H1 (cell line): ENCODE measurements at regions not wholly inside any gene's neighbourhood (a gene's known extent, or its start where the extent isn't known, plus 50 kb on each side); places are given as distances from the start of the nearest gene placed in this dataset.

ENCODE experiments used
- CTCF ChIA-PET: fragments of 300-600 bp; sonication (Branson Sonifier 250); formaldehyde crosslinking; loops from one replicate; lab custom pipeline; 2021; ENCODE audit not compliant: partially characterized antibody; lab: Charles Lee
- POLR2A ChIA-PET: fragments of 300-600 bp; sonication (Branson Sonifier 250); formaldehyde crosslinking; loops from one replicate; lab custom pipeline; 2021; ENCODE audit warnings: inconsistent platforms; ENCODE audit not compliant: partially characterized antibody; lab: Charles Lee
- DNase-seq, 2 experiments: peaks; one replicate each; pipeline versions ENCODE4 v3.0.0 to v3.0.0-alpha.2; 2010 to 2022; ENCODE audit warnings: low spot score in 2 of 2, low read depth in 1 of 2, mixed read lengths in 1 of 2
- FAIRE-seq: peaks from 2 replicates; lab custom pipeline; 2011; peaks lifted over from hg19 to GRCh38; lab: Jason Lieb, UNC
- H2AFZ ChIP-seq: 2 replicates; pipeline ENCODE4 v1.8.1; 2012; ENCODE audit warnings: low read length, inconsistent platforms
- H2AK5ac ChIP-seq: 2 replicates; pipeline ENCODE4 v1.6.1; 2013; ENCODE audit warnings: low read depth, low read length
- H2BK120ac ChIP-seq: replicated peaks from 2 replicates; pipeline ENCODE3; 2013; ENCODE audit warnings: low read depth, low read length, inconsistent platforms
- H2BK12ac ChIP-seq: 2 replicates; pipeline ENCODE4 v1.6.1; 2013; ENCODE audit warnings: low read depth, low read length
- H2BK15ac ChIP-seq: 2 replicates; pipeline ENCODE4 v1.6.1; 2013; ENCODE audit warnings: low read length
- H2BK20ac ChIP-seq: 2 replicates; pipeline ENCODE4 v1.6.1; 2013; ENCODE audit warnings: low read length
- H2BK5ac ChIP-seq: 2 replicates; pipeline ENCODE4 v1.6.1; 2013; ENCODE audit warnings: low read depth, low read length
- H3K14ac ChIP-seq: 2 replicates; pipeline ENCODE4 v1.6.1; 2013; ENCODE audit warnings: inconsistent platforms; ENCODE audit not compliant: insufficient read length
- H3K18ac ChIP-seq: 2 replicates; pipeline ENCODE4 v1.6.1; 2013; ENCODE audit warnings: low read length; ENCODE audit errors: extremely low read depth
- H3K23ac ChIP-seq: 2 replicates; pipeline ENCODE4 v1.6.1; 2013; ENCODE audit warnings: inconsistent platforms; ENCODE audit not compliant: insufficient read length
- H3K23me2 ChIP-seq: 2 replicates; pipeline ENCODE4 v1.6.1; 2013; ENCODE audit warnings: low read depth, low read length
- H3K27ac ChIP-seq: 2 replicates; pipeline ENCODE4 v1.6.1; 2011; ENCODE audit warnings: low read depth, low read length, inconsistent platforms
- H3K27me3 ChIP-seq, 4 experiments: replicated peaks in 1 of 4; 1 replicate in 1 of 4; 2 replicates in 3 of 4; pipeline versions ENCODE4 v1.6.1 to v1.8.1; 2011 to 2013; ENCODE audit warnings: low read length in 3 of 4, mild to moderate bottlenecking in 3 of 4, inconsistent platforms in 2 of 4, mixed read lengths in 2 of 4, moderate library complexity in 1 of 4; ENCODE audit not compliant: control insufficient read depth in 3 of 4, insufficient read depth in 3 of 4; ENCODE audit errors: extremely low read depth in 1 of 4
- H3K36me3 ChIP-seq, 4 experiments: 2 replicates each; pipeline versions ENCODE4 v1.6.1 to v1.8.1; 2011 to 2013; ENCODE audit warnings: mild to moderate bottlenecking in 4 of 4, low read length in 3 of 4, moderate library complexity in 2 of 4, control low read depth in 1 of 4, inconsistent platforms in 1 of 4; ENCODE audit not compliant: insufficient read depth in 4 of 4, control insufficient read depth in 2 of 4
- H3K4ac ChIP-seq: replicated peaks from 2 replicates; pipeline ENCODE3; 2013; ENCODE audit warnings: low read length, low read depth, mixed read lengths, inconsistent platforms; ENCODE audit not compliant: insufficient read length
- H3K4me1 ChIP-seq, 4 experiments: replicated peaks in 1 of 4; 1 replicate in 1 of 4; 2 replicates in 3 of 4; pipeline versions ENCODE4 v1.6.1 to v1.8.1; 2011 to 2013; ENCODE audit warnings: low read length in 3 of 4, inconsistent platforms in 2 of 4, mixed read lengths in 1 of 4; ENCODE audit not compliant: insufficient read depth in 4 of 4, control insufficient read depth in 3 of 4
- H3K4me2 ChIP-seq, 2 experiments: 2 replicates each; pipeline versions ENCODE4 v1.6.1 to v1.8.1; 2011 to 2013; ENCODE audit warnings: low read depth in 2 of 2, low read length in 2 of 2, control low read depth in 1 of 2, inconsistent platforms in 1 of 2, mild to moderate bottlenecking in 1 of 2; ENCODE audit not compliant: insufficient read depth in 1 of 2
- H3K4me3 ChIP-seq, 4 experiments: fragments of 200-600, 300-600 bp in 1 of 4; sonication (generic), shearing (Covaris generic), sonication (Bioruptor Twin) in 1 of 4; 2 replicates each; pipeline versions ENCODE4 v1.5.1 to v1.8.1; 2011 to 2016; ENCODE audit warnings: low read length in 4 of 4, low read depth in 3 of 4, control low read depth in 2 of 4, inconsistent platforms in 2 of 4, mild to moderate bottlenecking in 2 of 4, mixed read lengths in 1 of 4, moderate library complexity in 1 of 4; ENCODE audit not compliant: insufficient read depth in 2 of 4; ENCODE audit errors: extremely low read depth in 1 of 4
- H3K56ac ChIP-seq: replicated peaks from 2 replicates; pipeline ENCODE3; 2013; ENCODE audit warnings: low read depth, mild to moderate bottlenecking, mixed read lengths, low read length, inconsistent platforms; ENCODE audit not compliant: insufficient read length
- H3K79me1 ChIP-seq: 2 replicates; pipeline ENCODE4 v1.6.1; 2013; ENCODE audit warnings: low read depth, low read length, control low read depth
- H3K79me2 ChIP-seq, 2 experiments: 2 replicates each; pipeline versions ENCODE4 v1.6.1 to v1.8.1; 2012 to 2013; ENCODE audit warnings: low read length in 2 of 2, mild to moderate bottlenecking in 2 of 2, inconsistent platforms in 1 of 2; ENCODE audit not compliant: insufficient read depth in 2 of 2, control insufficient read depth in 1 of 2
- H3K9ac ChIP-seq, 4 experiments: replicated peaks in 1 of 4; 1 replicate in 1 of 4; 2 replicates in 3 of 4; pipeline versions ENCODE4 v1.6.1 to v1.8.1; 2011 to 2013; ENCODE audit warnings: low read depth in 3 of 4, low read length in 3 of 4, control low read depth in 2 of 4, mild to moderate bottlenecking in 2 of 4, moderate library complexity in 2 of 4, inconsistent platforms in 1 of 4; ENCODE audit errors: extremely low read depth in 1 of 4
- H3K9me3 ChIP-seq, 2 experiments: 2 replicates each; pipeline versions ENCODE4 v1.6.1 to v1.8.1; 2012 to 2013; ENCODE audit warnings: mild to moderate bottlenecking in 2 of 2, moderate library complexity in 2 of 2, control low read depth in 1 of 2, inconsistent platforms in 1 of 2, low read depth in 1 of 2, low read length in 1 of 2, mixed read lengths in 1 of 2; ENCODE audit not compliant: insufficient read depth in 2 of 2
- H4K20me1 ChIP-seq, 2 experiments: replicated peaks in 1 of 2; 2 replicates each; pipeline versions ENCODE3 to v1.8.1; 2011 to 2013; ENCODE audit warnings: inconsistent platforms in 2 of 2, low read length in 2 of 2, mild to moderate bottlenecking in 1 of 2; ENCODE audit not compliant: insufficient read depth in 2 of 2, control insufficient read depth in 1 of 2
- H4K5ac ChIP-seq: 2 replicates; pipeline ENCODE4 v1.6.1; 2013; ENCODE audit warnings: low read length, low read depth, mixed read lengths, inconsistent platforms; ENCODE audit not compliant: insufficient read length
- H4K8ac ChIP-seq: 2 replicates; pipeline ENCODE4 v1.8.0; 2013; ENCODE audit warnings: mild to moderate bottlenecking, moderate library complexity, low read length, inconsistent platforms; ENCODE audit not compliant: insufficient read depth; ENCODE audit errors: extremely low read depth
- H4K91ac ChIP-seq: replicated peaks from 2 replicates; pipeline ENCODE3; 2013; ENCODE audit warnings: low read length, mixed read lengths, inconsistent platforms; ENCODE audit not compliant: insufficient read length
- GTF2F1 ChIP-seq: IDR thresholded peaks from 2 replicates; pipeline ENCODE4 v1.6.1; 2012; ENCODE audit warnings: low read depth, low read length, improper control_type of control experiment, borderline replicate concordance
- JUND ChIP-seq: IDR thresholded peaks from 2 replicates; pipeline ENCODE4 v1.6.1; 2011; ENCODE audit warnings: mild to moderate bottlenecking, improper control_type of control experiment, low read length
- KDM1A ChIP-seq: fragments of 200-600, 300-600 bp; sonication (generic); IDR thresholded peaks from 2 replicates; pipeline ENCODE4 v1.7.1; 2016; ENCODE audit warnings: mild to moderate bottlenecking, low read length, borderline replicate concordance
- KDM4A ChIP-seq: IDR thresholded peaks from one replicate; pipeline ENCODE4 v1.7.1; 2012; ENCODE audit warnings: low read depth, mild to moderate bottlenecking, moderate library complexity, low read length, inconsistent platforms; ENCODE audit not compliant: severe bottlenecking
- PHF8 ChIP-seq: fragments of 200-600 bp; sonication (generic); conservative IDR thresholded peaks from 2 replicates; pipeline ENCODE4 v1.7.1; 2012; ENCODE audit warnings: low read depth, mild to moderate bottlenecking, inconsistent platforms, low read length, moderate library complexity
- POLR2A ChIP-seq, 2 experiments: IDR thresholded peaks; 1 replicate in 1 of 2; 2 replicates in 1 of 2; pipeline ENCODE4 v1.6.1; 2011; ENCODE audit warnings: low read depth in 2 of 2, low read length in 2 of 2, mild to moderate bottlenecking in 2 of 2; ENCODE audit errors: control extremely low read depth in 1 of 2
- WGBS, 2 experiments: shearing (Covaris generic) in 1 of 2; methylation state at CpG; one replicate each; pipeline versions ENCODE4 v1.1.6 to v1.1.7; 2013 to 2015; ENCODE audit warnings: low lambda C conversion rate in 2 of 2, mixed read lengths in 2 of 2, inconsistent platforms in 1 of 2, low coverage in 1 of 2, missing lambda C conversion rate in 1 of 2; ENCODE audit not compliant: insufficient replicate concordance in 2 of 2, insufficient coverage in 1 of 2, insufficient read length in 1 of 2; ENCODE audit errors: extremely low coverage in 1 of 2, missing lambda C conversion rate in 1 of 2; 5-methylcytosine and 5-hydroxymethylcytosine counted together
- TF ChIP-seq, protein P1 (sequence below): IDR thresholded peaks from 2 replicates; pipeline ENCODE4 v1.6.1; 2012; ENCODE audit warnings: low read length, inconsistent platforms

- Histone ChIP-seq H3K23me2 (no peaks in the 10 kb centered on the region), H3K23ac (no peak overlapping the region), H4K20me1 (no peaks in the 10 kb centered on the region), H3K79me1 (no peaks in the 10 kb centered on the region), H2BK20ac (no peak overlapping the region), H3K18ac (no peak overlapping the region), H3K79me2 (no peaks in the 10 kb centered on the region), H2BK15ac (no peak overlapping the region), H3K27ac (no peak overlapping the region), H3K4me2 (no peak overlapping the region), H4K5ac (no peak overlapping the region), H2BK120ac (no peak overlapping the region), H2AK5ac (no peak overlapping the region), H3K27me3 (no peaks in the 10 kb centered on the region), H3K36me3 (no peaks in the 10 kb centered on the region), H4K91ac (no peak overlapping the region), H3K14ac (no peak overlapping the region), H3K56ac (no peak overlapping the region), H2BK12ac (no peak overlapping the region), H3K4me1 (no peaks in the 10 kb centered on the region), H3K4me3 (no peak overlapping the region), H3K9ac (no peak overlapping the region), H4K8ac (no peak overlapping the region), H3K4ac (no peak overlapping the region), H3K9me3 (no peaks in the 10 kb centered on the region), H2AFZ (no peak overlapping the region), H2BK5ac (no peak overlapping the region)
- WGBS, 2 experiments = 92% methylated on average over 5 of the region's 5 CpGs; no CpG with 5 or more reads in 1 of the 2 experiments
- FAIRE-seq (no peak), DNase-seq (no peak)
- ChIA-PET POLR2A (no interaction called here), CTCF (interaction anchor here (1.0 kb wide), 1 partner anchor 90 kb away, joined by 3 read pairs; no protein-coding TSS in a partner anchor)
- TF ChIP-seq POLR2A (IDR thresholded peaks at IDR 0.05; ENCODE audit: control extremely low read depth in 1 of 2, low read depth in 2 of 2, low read length in 2 of 2) = no peak
- no peak for TF ChIP-seq PHF8
- no peak for TF ChIP-seq KDM4A
- TF ChIP-seq, protein P1, sequence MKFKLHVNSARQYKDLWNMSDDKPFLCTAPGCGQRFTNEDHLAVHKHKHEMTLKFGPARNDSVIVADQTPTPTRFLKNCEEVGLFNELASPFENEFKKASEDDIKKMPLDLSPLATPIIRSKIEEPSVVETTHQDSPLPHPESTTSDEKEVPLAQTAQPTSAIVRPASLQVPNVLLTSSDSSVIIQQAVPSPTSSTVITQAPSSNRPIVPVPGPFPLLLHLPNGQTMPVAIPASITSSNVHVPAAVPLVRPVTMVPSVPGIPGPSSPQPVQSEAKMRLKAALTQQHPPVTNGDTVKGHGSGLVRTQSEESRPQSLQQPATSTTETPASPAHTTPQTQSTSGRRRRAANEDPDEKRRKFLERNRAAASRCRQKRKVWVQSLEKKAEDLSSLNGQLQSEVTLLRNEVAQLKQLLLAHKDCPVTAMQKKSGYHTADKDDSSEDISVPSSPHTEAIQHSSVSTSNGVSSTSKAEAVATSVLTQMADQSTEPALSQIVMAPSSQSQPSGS = no peak
- TF ChIP-seq GTF2F1 = no peak
- TF ChIP-seq JUND = no peak
- TF ChIP-seq KDM1A = no peak
Measured at GRCh38 chr16:63442246-63442645, 1406.0 kb upstream of the CDH8 start.
